ENCODE measurements at regions not wholly inside any gene's neighbourhood (a gene's known extent, or its start where the extent isn't known, plus 50 kb on each side); places are given as distances from the start of the nearest gene placed in this dataset.

- TF ChIP-seq CTCF (IDR thresholded peaks at IDR 0.05; ENCODE audit: insufficient read depth, low read length) (no peak), GABPA (IDR thresholded peaks at IDR 0.05; ENCODE audit: low read depth) (no peak)
These were observed 454.8 kb downstream of the NOVA1 start for GRCh38 chr14:26143057-26143456.
